Lower lobe of right lung (tissue), 2 donors: ENCODE measurements at regions not wholly inside any gene's neighbourhood (a gene's known extent, or its start where the extent isn't known, plus 50 kb on each side); places are given as distances from the start of the nearest gene placed in this dataset.

Source experiments
- ATAC-seq, 2 donors: fragments of 200-7000 bp; cut with Tn5 transposase; one replicate each; pipeline ENCODE4 v1.9.1; 2020 to 2022; ENCODE audit warnings: mild to moderate bottlenecking in 2 of 2, moderate library complexity in 2 of 2
- DNase-seq: peaks from one replicate; pipeline ENCODE4 v3.0.0-alpha.2; 2020
- H3K27ac ChIP-seq: fragments of 200-600 bp; one replicate; pipeline ENCODE4 v1.8.0; 2022
- H3K27me3 ChIP-seq: fragments of 200-600 bp; one replicate; pipeline ENCODE4 v1.8.0; 2022; ENCODE audit warnings: low read depth
- H3K36me3 ChIP-seq: fragments of 200-600 bp; one replicate; pipeline ENCODE4 v1.8.0; 2022; ENCODE audit warnings: mild to moderate bottlenecking
- H3K4me1 ChIP-seq: fragments of 200-600 bp; one replicate; pipeline ENCODE4 v1.8.0; 2022
- H3K4me3 ChIP-seq: fragments of 200-600 bp; one replicate; pipeline ENCODE4 v1.8.0; 2022; ENCODE audit warnings: mild to moderate bottlenecking
- H3K9me3 ChIP-seq: fragments of 200-600 bp; one replicate; pipeline ENCODE4 v1.8.0; 2022
- CTCF ChIP-seq: fragments of 200-600 bp; IDR thresholded peaks from one replicate; pipeline ENCODE4 v1.8.0; 2022; ENCODE audit warnings: antibody characterized with exemption, mild to moderate bottlenecking
- intact Hi-C: fragments of 100-400 bp; cut with DNase I; formaldehyde crosslinking; loops from one replicate; pipeline ENCODE4 v1.11.0; 2022
- donor health status: DM: no; HTN: yes; CAD: no; lungs with severe emphysema.

GRCh38 chr17:34199454-34199853 lies 55.6 kb upstream of the CCL2 start:
- intact Hi-C loops: loop anchor here (5.0 kb wide), 1 partner anchor 163 kb away; the partner anchor contains the start of gene CCL1
- ATAC-seq (no peak), DNase-seq (no peak)
- Histone ChIP-seq H3K27ac (no peak overlapping the region), H3K27me3 (no peaks in the 10 kb centered on the region), H3K4me1 (peaks cover 9% of the 10 kb centered on the region), H3K4me3 (no peak overlapping the region), H3K9me3 (no peaks in the 10 kb centered on the region), H3K36me3 (no peaks in the 10 kb centered on the region)
- no peak for TF ChIP-seq CTCF

GRCh38 chr17:34199932-34200534 lies 55.1 kb upstream of the CCL2 start:
- peak; percentile 48 for DNase-seq
- intact Hi-C loops: loop anchor here (5.0 kb wide), 1 partner anchor 162 kb away; the partner anchor contains the start of gene CCL1

GRCh38 chr17:34201225-34201624 lies 53.9 kb upstream of the CCL2 start:
- H3K36me3 ChIP-seq: no peaks in the 10 kb centered on the region
- TF ChIP-seq CTCF: no peak
- intact Hi-C loops: no loop called here
- ATAC-seq (no peak), DNase-seq (no peak)
- no peak overlapping the region for H3K27ac ChIP-seq
- H3K4me3 ChIP-seq: no peak overlapping the region
- peaks cover 9% of the 10 kb centered on the region for H3K4me1 ChIP-seq
- H3K27me3 ChIP-seq: no peaks in the 10 kb centered on the region
- no peaks in the 10 kb centered on the region for H3K9me3 ChIP-seq

More at GRCh38 chr17:34199932-34200534, 55.1 kb upstream of the CCL2 start:
- TF ChIP-seq CTCF: peak; percentile 99
- H3K9me3 ChIP-seq: no peaks in the 10 kb centered on the region
- no peaks in the 10 kb centered on the region for H3K27me3 ChIP-seq
- ATAC-seq: peak; percentile 92 to 96
- no peaks in the 10 kb centered on the region for H3K36me3 ChIP-seq
- H3K4me3 ChIP-seq: no peak overlapping the region
- no peak overlapping the region for H3K27ac ChIP-seq
- peaks cover 9% of the 10 kb centered on the region for H3K4me1 ChIP-seq

DNA sequence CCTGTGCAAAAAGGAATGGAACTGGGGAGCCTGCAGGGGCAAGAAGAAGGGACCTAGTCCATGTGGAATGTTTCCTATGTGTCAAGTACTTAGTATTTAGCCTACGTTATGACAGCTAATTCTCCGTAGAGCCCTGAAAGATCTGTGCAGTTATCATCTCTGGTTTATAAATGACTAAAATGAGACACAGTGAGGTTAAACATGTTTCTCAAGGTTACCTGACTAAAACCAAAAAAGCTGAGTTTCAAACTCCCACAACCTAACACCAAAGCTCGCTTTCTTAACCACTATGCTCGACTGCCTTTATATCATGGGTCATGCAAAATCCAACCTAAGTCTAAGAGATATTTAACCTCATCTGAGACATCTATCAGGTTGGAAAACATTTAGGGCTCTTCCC lies 53.3 kb upstream of the CCL2 start:
- Histone ChIP-seq H3K4me3 (no peak overlapping the region), H3K9me3 (no peaks in the 10 kb centered on the region), H3K27ac (no peak overlapping the region), H3K4me1 (peaks cover 9% of the 10 kb centered on the region), H3K27me3 (no peaks in the 10 kb centered on the region), H3K36me3 (no peaks in the 10 kb centered on the region)
- intact Hi-C loops: no loop called here
- ATAC-seq: no peak
- DNase-seq: no peak
- TF ChIP-seq CTCF: no peak

- no peak for ATAC-seq
- intact Hi-C loops: no loop called here
- no peak for TF ChIP-seq CTCF
- Histone ChIP-seq H3K9me3 (no peaks in the 10 kb centered on the region), H3K36me3 (no peaks in the 10 kb centered on the region), H3K4me1 (peaks cover 9% of the 10 kb centered on the region), H3K27me3 (no peaks in the 10 kb centered on the region), H3K4me3 (no peak overlapping the region), H3K27ac (no peak overlapping the region)
- no peak for DNase-seq
Observed at GRCh38 chr17:34203018-34203638, 52.0 kb upstream of the CCL2 start.
